H7 (cell line): ENCODE measurements at regions not wholly inside any gene's neighbourhood (a gene's known extent, or its start where the extent isn't known, plus 50 kb on each side); places are given as distances from the start of the nearest gene placed in this dataset.
A peak's percentile ranks its signal among the peaks of the same experiment; 100 is the strongest.
"Not testable (repeated sequence)": the region's sequence is repeated elsewhere in the genome, so short reads cannot be mapped to it uniquely, and the experiment has no call there.

Experiments
- DNase-seq: peaks from one replicate; pipeline ENCODE4 v3.0.0; 2012
- H3K27me3 ChIP-seq: 2 replicates; pipeline ENCODE4 v1.6.0; 2011; ENCODE audit warnings: mild to moderate bottlenecking, low read length; ENCODE audit not compliant: control insufficient read depth, insufficient read depth
- H3K36me3 ChIP-seq: replicated peaks from 2 replicates; pipeline ENCODE4 v1.5.1; 2011; ENCODE audit warnings: low read length; ENCODE audit not compliant: control insufficient read depth, insufficient read depth
- H3K4me3 ChIP-seq: 2 replicates; pipeline ENCODE4 v1.5.1; 2011; ENCODE audit warnings: low read depth, mild to moderate bottlenecking, control low read depth, low read length, moderate library complexity; ENCODE audit not compliant: insufficient read depth

GRCh38 chr18:66077066-66077465 is 326.3 kb downstream of the CDH7 start:
- Histone ChIP-seq H3K27me3 (no peaks in the 10 kb centered on the region), H3K4me3 (no peak overlapping the region), H3K36me3 (no peaks in the 10 kb centered on the region)
- no peak for DNase-seq

- no peaks in the 10 kb centered on the region for H3K27me3 ChIP-seq
- DNase-seq: no peak
- no peaks in the 10 kb centered on the region for H3K36me3 ChIP-seq
- no peak overlapping the region for H3K4me3 ChIP-seq
Measured at GRCh38 chr18:66066191-66066590, 315.4 kb downstream of the CDH7 start.

- Histone ChIP-seq H3K36me3 (no peaks in the 10 kb centered on the region), H3K27me3 (no peaks in the 10 kb centered on the region), H3K4me3 (no peak overlapping the region)
- DNase-seq: no peak
Measured at GRCh38 chr18:66048406-66048805, 297.6 kb downstream of the CDH7 start.

GRCh38 chr18:66046032-66046602 is 295.3 kb downstream of the CDH7 start:
- no peaks in the 10 kb centered on the region for H3K36me3 ChIP-seq
- H3K4me3 ChIP-seq: no peak overlapping the region
- H3K27me3 ChIP-seq: no peaks in the 10 kb centered on the region
- DNase-seq: no peak

GRCh38 chr18:66043009-66043408 is 292.2 kb downstream of the CDH7 start:
- Histone ChIP-seq H3K27me3 (no peaks in the 10 kb centered on the region), H3K4me3 (no peak overlapping the region), H3K36me3 (no peaks in the 10 kb centered on the region)
- DNase-seq: no peak

GRCh38 chr18:66013969-66014368 is 263.2 kb downstream of the CDH7 start:
- Histone ChIP-seq H3K4me3 (no peak overlapping the region), H3K36me3 (no peaks in the 10 kb centered on the region), H3K27me3 (no peaks in the 10 kb centered on the region)
- no peak for DNase-seq

GRCh38 chr18:66011916-66012315 is 261.1 kb downstream of the CDH7 start:
- H3K27me3 ChIP-seq: no peaks in the 10 kb centered on the region
- H3K36me3 ChIP-seq: no peaks in the 10 kb centered on the region
- no peak overlapping the region for H3K4me3 ChIP-seq
- DNase-seq: peak; percentile 6

GRCh38 chr18:66005831-66006588 is 255.2 kb downstream of the CDH7 start:
- Histone ChIP-seq H3K27me3 (no peaks in the 10 kb centered on the region), H3K4me3 (no peak overlapping the region), H3K36me3 (no peaks in the 10 kb centered on the region)
- no peak for DNase-seq

- not testable (repeated sequence) for H3K27me3 ChIP-seq, H3K36me3 ChIP-seq, H3K4me3 ChIP-seq, DNase-seq
Measured at GRCh38 chr18:65998971-65999700, 248.3 kb downstream of the CDH7 start.

- no peak for DNase-seq
- Histone ChIP-seq H3K36me3 (no peaks in the 10 kb centered on the region), H3K27me3 (no peaks in the 10 kb centered on the region), H3K4me3 (no peak overlapping the region)
Measured at GRCh38 chr18:65995206-65995605, 244.4 kb downstream of the CDH7 start.

GRCh38 chr18:65994302-65994701 is 243.5 kb downstream of the CDH7 start:
- H3K4me3 ChIP-seq: no peak overlapping the region
- H3K27me3 ChIP-seq: no peaks in the 10 kb centered on the region
- no peaks in the 10 kb centered on the region for H3K36me3 ChIP-seq
- no peak for DNase-seq

- Histone ChIP-seq H3K4me3 (no peak overlapping the region), H3K36me3 (no peaks in the 10 kb centered on the region), H3K27me3 (no peaks in the 10 kb centered on the region)
- DNase-seq: no peak
Measured at GRCh38 chr18:65990944-65991708, 240.3 kb downstream of the CDH7 start.

GRCh38 chr18:65990174-65990690 is 239.4 kb downstream of the CDH7 start:
- H3K36me3 ChIP-seq: no peaks in the 10 kb centered on the region
- no peak for DNase-seq
- no peaks in the 10 kb centered on the region for H3K27me3 ChIP-seq
- H3K4me3 ChIP-seq: no peak overlapping the region

GRCh38 chr18:65988972-65989371 is 238.2 kb downstream of the CDH7 start:
- H3K4me3 ChIP-seq: no peak overlapping the region
- no peak for DNase-seq
- no peaks in the 10 kb centered on the region for H3K27me3 ChIP-seq
- H3K36me3 ChIP-seq: no peaks in the 10 kb centered on the region
